ENCODE measurements at regions not wholly inside any gene's neighbourhood (a gene's known extent, or its start where the extent isn't known, plus 50 kb on each side); places are given as distances from the start of the nearest gene placed in this dataset.
"Not testable (repeated sequence)": the region's sequence is repeated elsewhere in the genome, so short reads cannot be mapped to it uniquely, and the experiment has no call there.

GRCh38 chr10:28883741-28884423, 206.6 kb downstream of the BAMBI start:
- ATAC-seq (replicated peaks; ENCODE audit: extremely low read depth, poor library complexity, severe bottlenecking) (no peak), DNase-seq (ENCODE audit: low spot score in 2 of 2) (no peak)
- peaks cover 17% of the 10 kb centered on the region for H3K27me3 Mint-ChIP-seq
- no peak overlapping the region for H3K27ac Mint-ChIP-seq (ENCODE audit: low read depth)
- no peak overlapping the region for H3K4me3 Mint-ChIP-seq
- no peaks in the 10 kb centered on the region for H3K36me3 Mint-ChIP-seq (ENCODE audit: insufficient read depth)
- no peaks in the 10 kb centered on the region for H3K9me3 Mint-ChIP-seq
- H3K4me1 Mint-ChIP-seq, result no peaks in the 10 kb centered on the region

DNA sequence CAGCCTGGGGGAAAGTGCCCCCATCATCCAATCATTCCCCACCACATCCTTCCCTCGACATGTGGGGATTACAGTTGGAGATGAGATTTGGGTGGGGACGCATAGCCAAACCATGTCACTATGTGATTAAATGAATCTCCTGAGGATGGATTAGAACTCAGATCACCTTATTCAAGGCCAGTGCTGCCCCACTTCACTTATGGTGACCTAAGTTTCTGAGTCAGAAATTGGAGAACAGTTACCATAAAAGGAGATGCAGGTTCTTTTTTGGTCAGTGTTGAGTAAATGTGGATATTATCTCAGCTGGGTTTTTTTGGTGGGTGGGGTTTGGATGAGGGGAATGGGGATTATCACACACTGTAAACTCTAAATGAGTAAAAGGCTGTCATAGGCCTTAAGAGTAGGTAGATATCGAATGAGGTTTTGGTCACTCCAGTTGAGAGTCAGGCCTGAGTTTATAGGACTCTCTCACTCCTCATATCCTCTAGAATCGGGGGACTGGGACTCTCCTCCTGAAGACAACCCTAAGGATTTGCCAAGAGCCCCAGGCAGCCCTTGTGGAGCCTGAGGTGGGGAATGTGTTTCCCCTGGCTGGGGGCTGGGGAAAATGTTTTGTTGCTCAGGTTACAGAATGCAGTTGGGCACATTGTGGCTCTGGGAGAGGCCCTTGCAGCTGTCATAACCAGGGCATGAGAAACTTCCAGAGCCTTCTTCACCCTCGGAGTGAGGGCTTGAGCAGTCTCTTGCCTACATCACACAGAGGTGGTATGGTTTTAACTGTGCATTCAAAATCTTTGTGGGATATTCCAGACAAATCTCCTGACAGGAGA, 213.0 kb downstream of the BAMBI start:
- ATAC-seq (replicated peaks; ENCODE audit: extremely low read depth, poor library complexity, severe bottlenecking) (no peak), DNase-seq (ENCODE audit: low spot score in 2 of 2) (no peak)
- Mint-ChIP-seq H3K36me3 (ENCODE audit: insufficient read depth) (no peaks in the 10 kb centered on the region), H3K9me3 (no peaks in the 10 kb centered on the region), H3K27ac (ENCODE audit: low read depth) (no peak overlapping the region), H3K27me3 (no peaks in the 10 kb centered on the region), H3K4me1 (no peaks in the 10 kb centered on the region), H3K4me3 (no peak overlapping the region)

- Mint-ChIP-seq H3K4me1 (no peaks in the 10 kb centered on the region), H3K36me3 (ENCODE audit: insufficient read depth) (no peaks in the 10 kb centered on the region), H3K27ac (ENCODE audit: low read depth) (no peak overlapping the region), H3K4me3 (no peak overlapping the region), H3K27me3 (no peaks in the 10 kb centered on the region), H3K9me3 (no peaks in the 10 kb centered on the region)
- no peak for ATAC-seq (replicated peaks; ENCODE audit: extremely low read depth, poor library complexity, severe bottlenecking)
- no peak for DNase-seq (ENCODE audit: low spot score in 2 of 2)
Observed at GRCh38 chr10:28891058-28891713, 213.9 kb downstream of the BAMBI start.

- H3K9me3 Mint-ChIP-seq, result no peaks in the 10 kb centered on the region
- H3K4me1 Mint-ChIP-seq, result no peaks in the 10 kb centered on the region
- no peak overlapping the region for H3K27ac Mint-ChIP-seq (ENCODE audit: low read depth)
- no peaks in the 10 kb centered on the region for H3K36me3 Mint-ChIP-seq (ENCODE audit: insufficient read depth)
- H3K4me3 Mint-ChIP-seq, result no peak overlapping the region
- ATAC-seq (replicated peaks; ENCODE audit: extremely low read depth, poor library complexity, severe bottlenecking) (no peak), DNase-seq (ENCODE audit: low spot score in 2 of 2) (no peak)
- H3K27me3 Mint-ChIP-seq, result no peaks in the 10 kb centered on the region
Observed at GRCh38 chr10:28892818-28893547, 215.7 kb downstream of the BAMBI start.

DNA sequence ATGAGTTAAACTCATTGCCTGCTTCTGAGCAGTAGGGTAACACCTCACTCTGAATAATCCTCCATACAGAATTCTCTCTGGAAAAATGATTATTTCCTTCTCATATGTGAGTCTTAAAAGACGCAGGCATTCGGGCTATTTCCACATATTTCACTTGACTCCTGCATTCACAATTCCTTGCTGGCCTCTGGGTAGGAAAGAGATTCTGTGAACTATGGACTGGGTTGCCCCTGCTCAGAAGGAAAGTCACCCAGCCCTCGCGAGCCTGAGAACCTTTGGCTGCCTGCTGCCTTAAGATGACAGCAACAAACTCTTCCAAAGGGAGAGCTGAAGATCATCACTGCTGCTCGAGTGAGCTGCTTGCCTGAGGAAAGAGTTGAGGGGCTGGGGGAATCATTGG, 216.8 kb downstream of the BAMBI start:
- Mint-ChIP-seq H3K4me3 (no peak overlapping the region), H3K9me3 (no peaks in the 10 kb centered on the region), H3K27ac (ENCODE audit: low read depth) (no peak overlapping the region), H3K36me3 (ENCODE audit: insufficient read depth) (no peaks in the 10 kb centered on the region), H3K4me1 (no peaks in the 10 kb centered on the region), H3K27me3 (no peaks in the 10 kb centered on the region)
- ATAC-seq (replicated peaks; ENCODE audit: extremely low read depth, poor library complexity, severe bottlenecking) (no peak), DNase-seq (ENCODE audit: low spot score in 2 of 2) (no peak)

- not testable (repeated sequence) for H3K9me3 Mint-ChIP-seq; H3K27ac Mint-ChIP-seq (ENCODE audit: low read depth); ATAC-seq (replicated peaks; ENCODE audit: extremely low read depth, poor library complexity, severe bottlenecking); H3K36me3 Mint-ChIP-seq (ENCODE audit: insufficient read depth); DNase-seq (ENCODE audit: low spot score in 2 of 2); H3K4me3 Mint-ChIP-seq; H3K4me1 Mint-ChIP-seq; H3K27me3 Mint-ChIP-seq
Observed at GRCh38 chr10:28895671-28896070, 218.3 kb downstream of the BAMBI start.

- not testable (repeated sequence) for DNase-seq (ENCODE audit: low spot score in 2 of 2); H3K4me3 Mint-ChIP-seq; H3K27ac Mint-ChIP-seq (ENCODE audit: low read depth); H3K27me3 Mint-ChIP-seq; ATAC-seq (replicated peaks; ENCODE audit: extremely low read depth, poor library complexity, severe bottlenecking); H3K36me3 Mint-ChIP-seq (ENCODE audit: insufficient read depth); H3K4me1 Mint-ChIP-seq; H3K9me3 Mint-ChIP-seq
Observed at GRCh38 chr10:28896791-28897409, 219.6 kb downstream of the BAMBI start.

DNA sequence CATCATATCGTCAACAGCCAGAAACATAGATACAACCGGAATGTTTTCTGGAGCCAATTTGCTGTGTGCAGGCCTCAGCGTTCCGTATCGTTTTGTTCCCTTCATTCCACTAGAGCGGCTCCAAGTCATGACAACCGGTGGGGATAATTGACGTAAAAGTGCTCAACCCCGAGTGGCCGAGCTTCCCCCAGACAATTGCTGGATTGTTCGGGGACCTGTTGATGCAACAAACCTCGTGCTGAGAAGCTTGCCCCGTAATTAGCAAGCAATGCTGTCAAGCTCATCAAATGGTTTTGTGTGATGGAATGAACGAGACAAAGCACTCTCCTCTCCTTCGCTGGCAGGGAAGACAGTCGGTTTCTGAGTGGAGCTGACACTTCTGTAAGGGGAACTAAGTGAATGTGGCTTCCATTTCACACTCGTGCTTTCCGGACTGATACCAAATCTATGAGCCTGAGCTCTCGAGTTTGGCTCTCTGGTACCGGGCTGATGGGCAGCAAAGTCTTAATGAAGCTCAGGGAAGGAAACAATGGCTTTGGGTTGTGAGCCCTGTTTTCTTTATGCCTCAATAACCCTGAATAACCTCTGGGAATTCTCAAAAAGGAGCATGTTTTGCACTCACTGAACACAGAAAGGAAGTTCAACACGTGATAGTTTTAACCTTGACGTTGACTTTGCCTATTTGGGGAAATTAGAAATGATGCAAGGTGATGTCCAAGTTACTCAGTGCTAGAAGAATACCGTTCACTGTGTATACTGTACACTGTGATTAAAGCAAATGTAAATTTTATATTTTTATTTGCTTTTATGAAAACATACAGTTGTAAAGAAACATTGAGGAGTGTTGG, 220.5 kb downstream of the BAMBI start:
- Mint-ChIP-seq H3K9me3 (no peaks in the 10 kb centered on the region), H3K27ac (ENCODE audit: low read depth) (no peak overlapping the region), H3K4me3 (no peak overlapping the region), H3K27me3 (no peaks in the 10 kb centered on the region), H3K36me3 (ENCODE audit: insufficient read depth) (no peaks in the 10 kb centered on the region), H3K4me1 (no peaks in the 10 kb centered on the region)
- no peak for DNase-seq (ENCODE audit: low spot score in 2 of 2)
- no peak for ATAC-seq (replicated peaks; ENCODE audit: extremely low read depth, poor library complexity, severe bottlenecking)

DNA sequence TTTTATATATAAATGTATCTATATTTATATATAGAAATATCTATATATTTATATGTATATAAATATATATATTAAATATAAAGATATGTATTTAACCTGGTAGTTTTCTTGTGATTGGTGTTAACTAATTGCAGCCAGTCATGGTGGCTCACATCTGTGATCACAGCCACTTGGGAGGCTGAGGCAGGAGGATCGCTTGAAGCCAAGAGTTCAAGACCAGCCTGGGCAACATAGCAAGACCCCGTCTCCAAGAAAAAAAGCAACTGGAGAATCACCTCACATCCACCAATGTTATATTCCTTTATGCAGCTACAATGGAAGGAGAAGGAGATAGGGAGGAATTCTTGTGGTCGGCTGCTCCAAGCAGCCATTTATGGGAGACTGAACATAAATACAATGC, 224.9 kb downstream of the BAMBI start:
- Mint-ChIP-seq H3K4me1 (no peaks in the 10 kb centered on the region), H3K9me3 (no peaks in the 10 kb centered on the region), H3K27ac (ENCODE audit: low read depth) (no peak overlapping the region), H3K4me3 (no peak overlapping the region), H3K27me3 (no peaks in the 10 kb centered on the region), H3K36me3 (ENCODE audit: insufficient read depth) (no peaks in the 10 kb centered on the region)
- DNase-seq (ENCODE audit: low spot score in 2 of 2) (no peak), ATAC-seq (replicated peaks; ENCODE audit: extremely low read depth, poor library complexity, severe bottlenecking) (no peak)

GRCh38 chr10:28903063-28903462, 225.7 kb downstream of the BAMBI start:
- Mint-ChIP-seq H3K9me3 (no peaks in the 10 kb centered on the region), H3K4me3 (no peak overlapping the region), H3K4me1 (no peaks in the 10 kb centered on the region), H3K27me3 (no peaks in the 10 kb centered on the region), H3K36me3 (ENCODE audit: insufficient read depth) (no peaks in the 10 kb centered on the region), H3K27ac (ENCODE audit: low read depth) (no peak overlapping the region)
- DNase-seq (ENCODE audit: low spot score in 2 of 2), result no peak
- no peak for ATAC-seq (replicated peaks; ENCODE audit: extremely low read depth, poor library complexity, severe bottlenecking)

GRCh38 chr10:28903736-28904135, 226.4 kb downstream of the BAMBI start:
- DNase-seq (ENCODE audit: low spot score in 2 of 2), result no peak
- Mint-ChIP-seq H3K27me3 (no peaks in the 10 kb centered on the region), H3K9me3 (no peaks in the 10 kb centered on the region), H3K4me3 (no peak overlapping the region), H3K27ac (ENCODE audit: low read depth) (no peak overlapping the region), H3K4me1 (no peaks in the 10 kb centered on the region), H3K36me3 (ENCODE audit: insufficient read depth) (no peaks in the 10 kb centered on the region)
- ATAC-seq (replicated peaks; ENCODE audit: extremely low read depth, poor library complexity, severe bottlenecking), result no peak
